ENCODE measurements at regions not wholly inside any gene's neighbourhood (a gene's known extent, or its start where the extent isn't known, plus 50 kb on each side); places are given as distances from the start of the nearest gene placed in this dataset.

DNA sequence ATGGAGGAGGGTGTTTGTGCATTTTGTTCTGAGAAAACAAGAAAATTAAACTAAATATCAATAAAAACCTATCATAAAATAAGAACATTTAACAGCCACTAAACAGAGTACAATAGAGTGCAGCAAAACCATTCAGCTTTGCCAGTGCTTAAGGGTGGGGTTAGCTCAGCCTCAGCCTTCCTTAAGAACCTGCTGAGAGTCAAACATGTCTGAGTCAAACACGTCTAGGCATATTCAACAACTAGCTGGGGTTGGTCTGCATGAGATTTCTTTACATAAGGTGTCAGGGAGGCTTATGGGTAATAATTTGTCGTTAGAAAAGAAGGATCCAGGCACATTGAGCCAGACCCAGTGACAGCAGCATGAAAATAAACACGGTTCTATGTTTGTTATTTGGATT lies 298.2 kb downstream of the SP3 start:
- TF ChIP-seq POLR2A (IDR thresholded peaks at IDR 0.05; ENCODE audit: low read depth, low read length) (no peak), POLR2AphosphoS5 (IDR thresholded peaks at IDR 0.05; ENCODE audit: low read depth, low read length) (no peak), TAF1 (IDR thresholded peaks at IDR 0.05; ENCODE audit: low read depth, low read length) (no peak), SPI1 (IDR thresholded peaks at IDR 0.05; ENCODE audit: low read depth, low read length) (no peak), PAX5 (IDR thresholded peaks at IDR 0.05; ENCODE audit: insufficient read depth, low read length, severe bottlenecking) (no peak), POU2F2 (IDR thresholded peaks at IDR 0.05; ENCODE audit: low read depth, low read length) (no peak)

Data from GM12891 (cell line).